ENCODE measurements at regions not wholly inside any gene's neighbourhood (a gene's known extent, or its start where the extent isn't known, plus 50 kb on each side); places are given as distances from the start of the nearest gene placed in this dataset.

GRCh38 chr9:14530841-14531240 lies 162.4 kb downstream of the ZDHHC21 start:
- TF ChIP-seq YY1 (IDR thresholded peaks at IDR 0.05; ENCODE audit: low read depth) (no peak), ZBTB7A (IDR thresholded peaks at IDR 0.05; ENCODE audit: low read depth) (no peak), EP300 (IDR thresholded peaks at IDR 0.05; ENCODE audit: borderline replicate concordance) (no peak), CREB1 (IDR thresholded peaks at IDR 0.05; ENCODE audit: low read depth) (no peak), EGR1 (IDR thresholded peaks at IDR 0.05) (no peak), CEBPB (IDR thresholded peaks at IDR 0.05) (no peak), TCF12 (IDR thresholded peaks at IDR 0.05; ENCODE audit: low read depth) (no peak)

GRCh38 chr9:14530366-14530765 lies 162.9 kb downstream of the ZDHHC21 start:
- TF ChIP-seq REST (IDR thresholded peaks at IDR 0.05; ENCODE audit: low read depth) (no peak), TAF1 (IDR thresholded peaks at IDR 0.05; ENCODE audit: low read depth) (no peak), EP300 (IDR thresholded peaks at IDR 0.05; ENCODE audit: borderline replicate concordance) (no peak)

GRCh38 chr9:14529629-14530028 lies 163.6 kb downstream of the ZDHHC21 start:
- TF ChIP-seq TEAD4 (IDR thresholded peaks at IDR 0.05): no peak
- no peak for TF ChIP-seq CREB1 (IDR thresholded peaks at IDR 0.05; ENCODE audit: low read depth)
- no peak for TF ChIP-seq TCF12 (IDR thresholded peaks at IDR 0.05; ENCODE audit: low read depth)
- no peak for TF ChIP-seq YY1 (IDR thresholded peaks at IDR 0.05; ENCODE audit: low read depth)
- TF ChIP-seq REST (IDR thresholded peaks at IDR 0.05; ENCODE audit: low read depth): no peak
- TF ChIP-seq NFIC (IDR thresholded peaks at IDR 0.05): no peak
- no peak for TF ChIP-seq FOXM1 (IDR thresholded peaks at IDR 0.05; ENCODE audit: borderline replicate concordance, low read depth)
- no peak for TF ChIP-seq USF1 (IDR thresholded peaks at IDR 0.05)

- TF ChIP-seq CREB1 (IDR thresholded peaks at IDR 0.05; ENCODE audit: low read depth) (no peak), ZBTB7A (IDR thresholded peaks at IDR 0.05; ENCODE audit: low read depth) (no peak)
Observed at GRCh38 chr9:14529054-14529453, 164.2 kb downstream of the ZDHHC21 start.

- TF ChIP-seq EGR1 (IDR thresholded peaks at IDR 0.05): no peak
- no peak for TF ChIP-seq EP300 (IDR thresholded peaks at IDR 0.05; ENCODE audit: borderline replicate concordance)
- TF ChIP-seq USF1 (IDR thresholded peaks at IDR 0.05): no peak
- TF ChIP-seq CEBPB (IDR thresholded peaks at IDR 0.05): no peak
- TF ChIP-seq TCF12 (IDR thresholded peaks at IDR 0.05; ENCODE audit: low read depth): no peak
- TF ChIP-seq ZBTB7A (IDR thresholded peaks at IDR 0.05; ENCODE audit: low read depth): no peak
- no peak for TF ChIP-seq NFIC (IDR thresholded peaks at IDR 0.05)
- TF ChIP-seq MAX (IDR thresholded peaks at IDR 0.05): no peak
- TF ChIP-seq RAD21 (IDR thresholded peaks at IDR 0.05; ENCODE audit: low read depth): no peak
- no peak for TF ChIP-seq TAF1 (IDR thresholded peaks at IDR 0.05; ENCODE audit: low read depth)
- TF ChIP-seq REST (IDR thresholded peaks at IDR 0.05; ENCODE audit: low read depth): no peak
- no peak for TF ChIP-seq CREB1 (IDR thresholded peaks at IDR 0.05; ENCODE audit: low read depth)
- TF ChIP-seq FOXM1 (IDR thresholded peaks at IDR 0.05; ENCODE audit: borderline replicate concordance, low read depth): no peak
- TF ChIP-seq YY1 (IDR thresholded peaks at IDR 0.05; ENCODE audit: low read depth): no peak
- no peak for TF ChIP-seq TEAD4 (IDR thresholded peaks at IDR 0.05)
Observed at GRCh38 chr9:14526504-14526903, 166.7 kb downstream of the ZDHHC21 start.

GRCh38 chr9:14525856-14526255 lies 167.4 kb downstream of the ZDHHC21 start:
- TF ChIP-seq FOXM1 (IDR thresholded peaks at IDR 0.05; ENCODE audit: borderline replicate concordance, low read depth) (no peak), CEBPB (IDR thresholded peaks at IDR 0.05) (no peak), CREB1 (IDR thresholded peaks at IDR 0.05; ENCODE audit: low read depth) (no peak), MAX (IDR thresholded peaks at IDR 0.05) (no peak), TCF12 (IDR thresholded peaks at IDR 0.05; ENCODE audit: low read depth) (no peak), TEAD4 (IDR thresholded peaks at IDR 0.05) (no peak), TAF1 (IDR thresholded peaks at IDR 0.05; ENCODE audit: low read depth) (no peak), REST (IDR thresholded peaks at IDR 0.05; ENCODE audit: low read depth) (no peak), YY1 (IDR thresholded peaks at IDR 0.05; ENCODE audit: low read depth) (no peak), USF1 (IDR thresholded peaks at IDR 0.05) (no peak), NFIC (IDR thresholded peaks at IDR 0.05) (no peak), EGR1 (IDR thresholded peaks at IDR 0.05) (no peak), ZBTB7A (IDR thresholded peaks at IDR 0.05; ENCODE audit: low read depth) (no peak), RAD21 (IDR thresholded peaks at IDR 0.05; ENCODE audit: low read depth) (no peak), EP300 (IDR thresholded peaks at IDR 0.05; ENCODE audit: borderline replicate concordance) (no peak)
